ENCODE measurements at regions not wholly inside any gene's neighbourhood (a gene's known extent, or its start where the extent isn't known, plus 50 kb on each side); places are given as distances from the start of the nearest gene placed in this dataset.

GRCh38 chr6:84569882-84570281 lies 194.5 kb downstream of the TBX18 start:
- H3K27me3 Mint-ChIP-seq (ENCODE audit: insufficient read depth, low read depth, poor library complexity) = no peaks in the 10 kb centered on the region
- TF ChIP-seq POLR2AphosphoS5 (IDR thresholded peaks at IDR 0.05; ENCODE audit: low read depth) (no peak), ZNF462 (CRISPR knock-in tag; IDR thresholded peaks at IDR 0.05) (no peak), EZH2 (IDR thresholded peaks at IDR 0.05; ENCODE audit: low read depth, unreplicated experiment) (no peak), NANOG (IDR thresholded peaks at IDR 0.05; ENCODE audit: borderline replicate concordance) (no peak), CTCF (conservative IDR thresholded peaks at IDR 0.05; ENCODE audit: low read depth in 2 of 2) (no peak), JUNB (IDR thresholded peaks at IDR 0.05; ENCODE audit: unreplicated experiment) (no peak), STAT1 (IDR thresholded peaks at IDR 0.05; ENCODE audit: unreplicated experiment) (no peak), ZNF331 (CRISPR knock-in tag; IDR thresholded peaks at IDR 0.05; ENCODE audit: low read depth) (no peak), ETS1 (IDR thresholded peaks at IDR 0.05) (no peak), EZH2phosphoT487 (IDR thresholded peaks at IDR 0.05; ENCODE audit: unreplicated experiment) (no peak), CREB1 (CRISPR knock-in tag; IDR thresholded peaks at IDR 0.05; ENCODE audit: low read depth) (no peak), ZNF114 (CRISPR knock-in tag; IDR thresholded peaks at IDR 0.05) (no peak), REST (IDR thresholded peaks at IDR 0.05; ENCODE audit: unreplicated experiment) (no peak)
- no peaks in the 10 kb centered on the region for H3K4me1 Mint-ChIP-seq

More at GRCh38 chr6:84569882-84570281, 194.5 kb downstream of the TBX18 start:
- Histone ChIP-seq H3K9me2 (ENCODE audit: insufficient read depth) (no peaks in the 10 kb centered on the region), H2AFZ (no peak overlapping the region), H3K79me2 (replicated peaks; ENCODE audit: insufficient read depth) (no peaks in the 10 kb centered on the region), H3K27me3 (ENCODE audit: insufficient read depth) (no peaks in the 10 kb centered on the region), H3K27ac (ENCODE audit: low read depth) (no peak overlapping the region), H3K4me2 (no peak overlapping the region), H3K4me3 (no peak overlapping the region), H4K20me1 (replicated peaks; ENCODE audit: insufficient read depth) (no peaks in the 10 kb centered on the region), H3K36me3 (ENCODE audit: insufficient read depth) (no peaks in the 10 kb centered on the region), H3F3A (replicated peaks; ENCODE audit: low read depth) (no peaks in the 10 kb centered on the region), H3K4me1 (ENCODE audit: insufficient read depth) (no peaks in the 10 kb centered on the region)
- DNase-seq (ENCODE audit: low spot score) (no peak), ATAC-seq (no peak)
- H3K27ac Mint-ChIP-seq = no peak overlapping the region
- H3K9me3 Mint-ChIP-seq = no peaks in the 10 kb centered on the region
- no peaks in the 10 kb centered on the region for H3K36me3 Mint-ChIP-seq (ENCODE audit: low read depth)
- no peak overlapping the region for H3K4me3 Mint-ChIP-seq
